ENCODE measurements at regions not wholly inside any gene's neighbourhood (a gene's known extent, or its start where the extent isn't known, plus 50 kb on each side); places are given as distances from the start of the nearest gene placed in this dataset.

DNA sequence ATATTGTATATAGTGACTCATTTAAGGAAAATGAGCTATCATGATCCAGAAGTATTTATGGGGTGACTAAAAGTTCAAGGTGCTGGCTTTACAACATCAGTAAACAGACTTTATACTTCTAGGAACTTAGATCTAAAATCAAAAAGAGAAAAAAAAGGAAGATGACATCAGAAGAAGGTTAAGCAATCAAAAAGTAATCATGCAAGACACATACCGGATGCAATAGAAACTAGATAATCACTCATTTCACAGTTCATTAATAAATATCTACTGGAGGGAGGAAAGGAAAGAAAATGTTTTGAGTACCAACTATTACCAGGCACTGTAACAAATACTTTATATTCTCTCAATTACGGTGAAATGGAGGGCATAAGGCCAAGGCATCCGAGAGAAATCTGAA, 276.4 kb downstream of the SPRY1 start:
- ChIA-PET CTCF (no interaction called here), POLR2A (no interaction called here)
- no peak for DNase-seq (ENCODE audit: extremely low spot score)
- TF ChIP-seq, protein P1, sequence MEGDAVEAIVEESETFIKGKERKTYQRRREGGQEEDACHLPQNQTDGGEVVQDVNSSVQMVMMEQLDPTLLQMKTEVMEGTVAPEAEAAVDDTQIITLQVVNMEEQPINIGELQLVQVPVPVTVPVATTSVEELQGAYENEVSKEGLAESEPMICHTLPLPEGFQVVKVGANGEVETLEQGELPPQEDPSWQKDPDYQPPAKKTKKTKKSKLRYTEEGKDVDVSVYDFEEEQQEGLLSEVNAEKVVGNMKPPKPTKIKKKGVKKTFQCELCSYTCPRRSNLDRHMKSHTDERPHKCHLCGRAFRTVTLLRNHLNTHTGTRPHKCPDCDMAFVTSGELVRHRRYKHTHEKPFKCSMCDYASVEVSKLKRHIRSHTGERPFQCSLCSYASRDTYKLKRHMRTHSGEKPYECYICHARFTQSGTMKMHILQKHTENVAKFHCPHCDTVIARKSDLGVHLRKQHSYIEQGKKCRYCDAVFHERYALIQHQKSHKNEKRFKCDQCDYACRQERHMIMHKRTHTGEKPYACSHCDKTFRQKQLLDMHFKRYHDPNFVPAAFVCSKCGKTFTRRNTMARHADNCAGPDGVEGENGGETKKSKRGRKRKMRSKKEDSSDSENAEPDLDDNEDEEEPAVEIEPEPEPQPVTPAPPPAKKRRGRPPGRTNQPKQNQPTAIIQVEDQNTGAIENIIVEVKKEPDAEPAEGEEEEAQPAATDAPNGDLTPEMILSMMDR (IDR thresholded peaks at IDR 0.05; ENCODE audit: control extremely low read depth, extremely low read depth, low read depth, missing control alignments): no peak

DNA sequence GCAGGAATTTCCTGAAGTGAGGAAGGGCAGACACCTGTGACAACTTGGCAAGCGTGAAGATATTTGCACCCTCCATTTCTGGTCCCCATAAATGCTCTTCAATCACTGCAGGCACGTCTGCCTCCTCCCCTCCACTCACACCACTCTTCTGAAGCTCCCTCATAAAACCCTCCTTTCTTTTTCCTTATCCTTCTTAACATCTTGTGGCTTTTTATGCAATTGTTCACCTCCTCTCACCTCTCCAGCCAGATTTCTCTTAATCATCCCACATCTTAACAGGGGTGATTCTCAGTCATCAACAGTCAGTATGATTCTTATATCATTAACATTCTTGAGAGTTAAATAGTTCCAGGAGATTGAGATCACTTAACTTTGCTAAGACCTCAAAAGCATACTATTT, 277.4 kb downstream of the SPRY1 start:
- POLR2A ChIA-PET: no interaction called here
- TF ChIP-seq, protein P1 (IDR thresholded peaks at IDR 0.05; ENCODE audit: control extremely low read depth, extremely low read depth, low read depth, missing control alignments): no peak
- CTCF ChIA-PET: no interaction called here
- DNase-seq (ENCODE audit: extremely low spot score): no peak

DNA sequence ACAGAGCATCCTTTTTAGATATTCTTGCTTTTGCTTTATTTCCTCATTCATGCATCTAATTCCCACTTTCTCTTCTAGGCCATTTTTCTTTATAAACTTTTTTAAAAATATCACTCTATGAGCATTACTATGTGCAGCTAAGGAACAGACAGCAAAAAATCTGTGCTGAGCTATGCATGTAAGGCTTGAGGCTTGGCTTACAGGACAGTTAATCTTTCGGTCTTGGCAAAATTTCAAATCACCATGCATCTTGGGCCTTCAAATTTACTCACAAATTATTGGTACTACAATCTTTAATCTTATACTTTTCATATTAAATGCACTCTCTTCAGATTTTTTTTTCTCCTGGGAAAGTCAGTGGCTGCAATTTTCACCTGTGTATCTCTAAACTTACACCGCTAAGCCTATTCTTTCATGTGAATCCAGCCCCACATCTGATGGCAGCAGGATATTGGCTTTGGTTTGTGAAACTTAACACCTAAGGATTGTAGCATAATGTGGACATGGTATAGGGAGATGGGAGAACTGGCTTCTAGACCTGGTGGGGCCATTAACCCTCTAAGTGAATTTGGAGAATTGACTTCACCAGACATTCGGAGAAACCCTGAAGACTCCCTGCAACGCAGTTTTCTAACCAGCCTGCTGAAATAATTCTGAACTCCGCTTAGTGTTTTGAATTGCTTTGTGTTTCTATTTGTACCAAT, 278.3 kb downstream of the SPRY1 start:
- TF ChIP-seq, protein P1 (IDR thresholded peaks at IDR 0.05; ENCODE audit: control extremely low read depth, extremely low read depth, low read depth, missing control alignments): no peak
- no peak for DNase-seq (ENCODE audit: extremely low spot score)
- POLR2A ChIA-PET: no interaction called here
- CTCF ChIA-PET: no interaction called here

- POLR2A ChIA-PET: no interaction called here
- CTCF ChIA-PET: no interaction called here
- TF ChIP-seq, protein P1 (IDR thresholded peaks at IDR 0.05; ENCODE audit: control extremely low read depth, extremely low read depth, low read depth, missing control alignments): no peak
- no peak for DNase-seq (ENCODE audit: extremely low spot score)
Observed at GRCh38 chr4:123675567-123675966, 279.0 kb downstream of the SPRY1 start.

DNA sequence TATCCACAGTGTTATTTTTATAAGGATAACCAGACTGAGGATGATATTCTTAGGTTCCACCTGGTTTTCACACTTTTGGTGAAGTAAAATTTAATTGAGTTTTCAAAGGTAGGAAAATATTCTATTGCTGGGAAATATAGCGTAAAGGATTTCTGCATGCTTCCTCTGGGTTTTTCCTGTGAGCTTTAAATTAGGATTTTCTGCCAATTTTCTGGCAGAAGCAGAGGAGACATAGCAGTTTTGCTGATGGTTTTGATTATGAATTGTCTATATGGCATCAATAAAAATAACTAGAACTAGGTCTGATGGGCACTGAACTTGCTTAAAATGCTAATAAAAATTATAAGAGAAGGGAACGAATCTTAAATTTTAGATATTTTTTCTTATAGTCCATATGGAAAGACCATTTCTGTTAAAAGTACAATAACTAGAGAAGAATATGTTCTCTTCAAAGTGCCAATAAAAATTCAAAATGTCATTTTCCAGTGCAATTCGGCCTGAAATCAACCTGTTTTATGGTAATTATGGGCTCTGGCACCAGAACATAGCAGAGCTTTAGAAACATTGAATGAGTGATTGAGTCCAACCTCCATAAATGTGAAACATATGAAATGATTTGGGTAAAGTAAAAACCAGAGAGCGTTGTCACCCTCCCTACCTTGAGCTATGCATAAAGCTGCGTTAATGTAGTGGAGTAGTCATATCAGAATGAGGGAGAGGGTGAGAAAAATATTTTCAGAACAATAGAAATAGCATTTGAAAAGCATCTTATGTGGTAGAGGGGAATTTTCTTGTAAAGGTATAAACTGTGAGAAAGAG, 279.7 kb downstream of the SPRY1 start:
- DNase-seq (ENCODE audit: extremely low spot score): no peak
- ChIA-PET CTCF (no interaction called here), POLR2A (no interaction called here)
- TF ChIP-seq, protein P1 (IDR thresholded peaks at IDR 0.05; ENCODE audit: control extremely low read depth, extremely low read depth, low read depth, missing control alignments): no peak

DNA sequence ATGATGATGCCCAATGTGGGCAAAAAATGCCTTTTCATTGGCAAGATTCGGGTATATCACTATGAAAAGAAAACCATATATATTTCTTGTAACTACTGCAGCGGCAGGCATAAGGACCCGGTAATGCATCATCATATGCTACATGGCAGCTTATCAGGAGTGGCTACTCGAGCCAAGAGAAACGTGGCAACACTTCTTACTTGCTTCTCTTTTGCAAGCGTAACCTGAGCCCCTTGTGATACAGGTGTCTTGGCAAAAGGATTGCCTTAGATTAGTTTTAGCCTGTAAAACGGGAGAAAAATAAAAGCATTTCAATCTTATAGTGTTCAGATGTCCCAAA, 280.3 kb downstream of the SPRY1 start:
- ChIA-PET CTCF (no interaction called here), POLR2A (no interaction called here)
- TF ChIP-seq, protein P1 (IDR thresholded peaks at IDR 0.05; ENCODE audit: control extremely low read depth, extremely low read depth, low read depth, missing control alignments): no peak
- no peak for DNase-seq (ENCODE audit: extremely low spot score)
